Left colon (tissue), 2 donors: ENCODE measurements at regions not wholly inside any gene's neighbourhood (a gene's known extent, or its start where the extent isn't known, plus 50 kb on each side); places are given as distances from the start of the nearest gene placed in this dataset.

ENCODE experiments used
- ATAC-seq: fragments of 200-7000 bp; cut with Tn5 transposase; one replicate; pipeline ENCODE4 v1.9.1; 2020; ENCODE audit warnings: mild to moderate bottlenecking, moderate library complexity
- DNase-seq, 2 donors: peaks; one replicate each; pipeline ENCODE4 v3.0.0-alpha.2; 2020
- intact Hi-C, 2 donors: fragments of 100-400 bp; cut with DNase I in 1 of 2; cut with micrococcal nuclease in 1 of 2; formaldehyde crosslinking; loops; one replicate each; pipeline versions ENCODE4 v1.11.2 to v1.14.0; 2022; cut with DNase I, micrococcal nuclease
- donor health status: DM: no; HTN: no; CAD: no.
- donor health status: DM: yes; HTN: yes; CAD: no.

- DNase-seq: no peak
- intact Hi-C loops: no loop called here
- no peak for ATAC-seq
Observed at GRCh38 chr10:53005612-53006345, 233.2 kb upstream of the MBL2 start.

GRCh38 chr10:53003094-53003493 is 230.5 kb upstream of the MBL2 start:
- DNase-seq (no peak), ATAC-seq (no peak)

GRCh38 chr10:52999681-53000080 is 227.1 kb upstream of the MBL2 start:
- ATAC-seq (no peak), DNase-seq (no peak)
- intact Hi-C loops: no loop called here

More at GRCh38 chr10:53003094-53003493, 230.5 kb upstream of the MBL2 start:
- intact Hi-C loops: no loop called here

GRCh38 chr10:52999258-52999657 is 226.7 kb upstream of the MBL2 start:
- ATAC-seq (no peak), DNase-seq (no peak)
- intact Hi-C loops: no loop called here

GRCh38 chr10:52997007-52997406 is 224.4 kb upstream of the MBL2 start:
- DNase-seq: no peak
- no peak for ATAC-seq
- intact Hi-C loops: no loop called here

- ATAC-seq (no peak), DNase-seq (no peak)
- intact Hi-C loops: no loop called here
Observed at GRCh38 chr10:52994370-52994769, 221.8 kb upstream of the MBL2 start.

GRCh38 chr10:52993109-52993508 is 220.5 kb upstream of the MBL2 start:
- ATAC-seq: no peak
- intact Hi-C loops: no loop called here

GRCh38 chr10:52992567-52992966 is 220.0 kb upstream of the MBL2 start:
- DNase-seq: no peak
- intact Hi-C loops: no loop called here
- no peak for ATAC-seq

More at GRCh38 chr10:52993109-52993508, 220.5 kb upstream of the MBL2 start:
- DNase-seq: no peak

- ATAC-seq (no peak), DNase-seq (no peak)
- intact Hi-C loops: no loop called here
Observed at GRCh38 chr10:52988923-52989322, 216.3 kb upstream of the MBL2 start.

GRCh38 chr10:52986125-52986524 is 213.5 kb upstream of the MBL2 start:
- intact Hi-C loops: no loop called here
- no peak for DNase-seq
- peak; percentile 98 for ATAC-seq

GRCh38 chr10:52984169-52984568 is 211.6 kb upstream of the MBL2 start:
- DNase-seq (no peak), ATAC-seq (no peak)
- intact Hi-C loops: no loop called here

GRCh38 chr10:52979295-52979990 is 206.9 kb upstream of the MBL2 start:
- DNase-seq: no peak
- no peak for ATAC-seq

GRCh38 chr10:52977581-52977980 is 205.0 kb upstream of the MBL2 start:
- ATAC-seq: no peak
- intact Hi-C loops: no loop called here
- no peak for DNase-seq

More at GRCh38 chr10:52979295-52979990, 206.9 kb upstream of the MBL2 start:
- intact Hi-C loops: no loop called here

- DNase-seq (no peak), ATAC-seq (no peak)
Observed at GRCh38 chr10:52967806-52968795, 195.5 kb upstream of the MBL2 start.

GRCh38 chr10:52966904-52967303 is 194.3 kb upstream of the MBL2 start:
- no peak for ATAC-seq
- intact Hi-C loops: no loop called here
- no peak for DNase-seq

More at GRCh38 chr10:52967806-52968795, 195.5 kb upstream of the MBL2 start:
- intact Hi-C loops: no loop called here

GRCh38 chr10:52965938-52966401 is 193.4 kb upstream of the MBL2 start:
- intact Hi-C loops: no loop called here
- DNase-seq (no peak), ATAC-seq (no peak)

GRCh38 chr10:52965509-52965908 is 192.9 kb upstream of the MBL2 start:
- DNase-seq (no peak), ATAC-seq (no peak)
- intact Hi-C loops: no loop called here

GRCh38 chr10:52961323-52961722 is 188.7 kb upstream of the MBL2 start:
- intact Hi-C loops: no loop called here
- ATAC-seq (no peak), DNase-seq (no peak)

- ATAC-seq (no peak), DNase-seq (no peak)
- intact Hi-C loops: no loop called here
Observed at GRCh38 chr10:52959810-52960209, 187.2 kb upstream of the MBL2 start.
